K562 (cell line): ENCODE measurements at regions not wholly inside any gene's neighbourhood (a gene's known extent, or its start where the extent isn't known, plus 50 kb on each side); places are given as distances from the start of the nearest gene placed in this dataset.

Experiments
- ATAC-seq: fragments of 200-7000 bp; cut with Tn5 transposase; 3 replicates; pipeline ENCODE4 v1.9.1; 2020; ENCODE audit warnings: moderate library complexity
- BruUV-seq: library from RNA; stranded (reverse); fragments of 400-500 nt; replicated peaks from 2 replicates; lab custom pipeline; 2021; lab: Mats Ljungman, UMichigan
- CTCF ChIA-PET: fragments of 300-600 bp; formaldehyde crosslinking; extraction: SDS; loops from one replicate; lab custom pipeline; 2021; ENCODE audit warnings: low intra/inter-chr PET ratio; lab: Yijun Ruan, JAX
- POLR2A ChIA-PET: fragments of 300-600, 350-650 bp; sonication (Branson Sonifier 250); formaldehyde crosslinking; extraction: SDS; loops from one replicate; lab custom pipeline; 2021; ENCODE audit warnings: antibody characterized with exemption, inconsistent platforms; lab: Yijun Ruan, JAX
- DNase-seq, 4 experiments: peaks; one replicate each; pipeline versions ENCODE4 v3.0.0 to v3.0.0-alpha.2; 2011 to 2018; ENCODE audit warnings: low spot score in 3 of 4, mixed read lengths in 3 of 4; ENCODE audit errors: extremely low read depth in 1 of 4
- FAIRE-seq: peaks from 2 replicates; lab custom pipeline; 2011; peaks lifted over from hg19 to GRCh38; lab: Jason Lieb, UNC
- H2AFZ ChIP-seq: 2 replicates; pipeline ENCODE4 v1.6.0; 2011; ENCODE audit warnings: low read depth, low read length, control low read depth, inconsistent platforms
- H3K27ac ChIP-seq: fragments of 200-600 bp; 3 replicates; pipeline ENCODE4 v1.8.0; 2011; ENCODE audit warnings: low read depth, mild to moderate bottlenecking, control low read depth, inconsistent platforms, low read length, moderate library complexity, mixed read lengths; ENCODE audit errors: extremely low read depth
- H3K27me3 ChIP-seq, 2 experiments: fragments of 300-600 bp in 1 of 2; 2 replicates in 1 of 2; 3 replicates in 1 of 2; pipeline versions ENCODE4 v1.6.0 to v1.8.0; 2011; ENCODE audit warnings: inconsistent platforms in 2 of 2, low read length in 2 of 2, mild to moderate bottlenecking in 1 of 2, mixed read lengths in 1 of 2, moderate library complexity in 1 of 2; ENCODE audit not compliant: control insufficient read depth in 2 of 2, insufficient read depth in 2 of 2
- H3K36me3 ChIP-seq: fragments of 300-600 bp; 3 replicates; pipeline ENCODE4 v1.8.0; 2011; ENCODE audit warnings: mild to moderate bottlenecking, low read length, inconsistent platforms; ENCODE audit not compliant: control insufficient read depth, insufficient read depth
- H3K4me1 ChIP-seq, 2 experiments: fragments of 200-600 bp in 1 of 2; replicated peaks in 1 of 2; 2 replicates in 1 of 2; 3 replicates in 1 of 2; pipeline versions ENCODE4 v1.5.1 to v1.8.0; 2011; ENCODE audit warnings: inconsistent platforms in 2 of 2, low read length in 2 of 2, mild to moderate bottlenecking in 1 of 2, mixed read lengths in 1 of 2, moderate library complexity in 1 of 2; ENCODE audit not compliant: control insufficient read depth in 2 of 2, insufficient read depth in 2 of 2
- H3K4me2 ChIP-seq: 2 replicates; pipeline ENCODE4 v1.6.1; 2011; ENCODE audit warnings: low read length, control low read depth, inconsistent platforms, mixed read lengths; ENCODE audit not compliant: insufficient read depth
- H3K4me3 ChIP-seq: fragments of 200-600 bp; sonication (generic), shearing (Covaris generic); 2 replicates; pipeline ENCODE4 v1.5.1; 2016; ENCODE audit warnings: control low read depth, inconsistent platforms
- H3K79me2 ChIP-seq: fragments of 200-600 bp; 3 replicates; pipeline ENCODE4 v1.8.0; 2011; ENCODE audit warnings: low read length, inconsistent platforms; ENCODE audit not compliant: control insufficient read depth, insufficient read depth
- H3K9ac ChIP-seq, 2 experiments: 2 replicates each; pipeline versions ENCODE4 v1.6.0 to v1.6.1; 2011; ENCODE audit warnings: low read depth in 2 of 2, low read length in 2 of 2, control low read depth in 1 of 2, inconsistent platforms in 1 of 2, mild to moderate bottlenecking in 1 of 2, mixed read lengths in 1 of 2; ENCODE audit not compliant: insufficient read depth in 1 of 2
- H3K9me1 ChIP-seq: one replicate; pipeline ENCODE4 v1.6.0; 2011; ENCODE audit warnings: inconsistent platforms, mild to moderate bottlenecking, low read length, moderate library complexity; ENCODE audit not compliant: control insufficient read depth, insufficient read depth
- H3K9me3 ChIP-seq: replicated peaks from 2 replicates; pipeline ENCODE4 v1.5.1; 2011; ENCODE audit warnings: low read depth, low read length, inconsistent platforms; ENCODE audit not compliant: control insufficient read depth, insufficient read depth
- H4K20me1 ChIP-seq: replicated peaks from 2 replicates; pipeline ENCODE4 v1.6.1; 2011; ENCODE audit warnings: low read length, inconsistent platforms, mixed read lengths; ENCODE audit not compliant: control insufficient read depth, insufficient read depth
- ATF7 ChIP-seq: fragments of 450-650 bp; IDR thresholded peaks from 2 replicates; pipeline ENCODE4 v1.7.1; 2014; ENCODE audit warnings: mild to moderate bottlenecking, moderate library complexity
- BRD9 ChIP-seq: fragments of 450-650 bp; IDR thresholded peaks from 2 replicates; pipeline ENCODE4 v1.6.1; 2018; ENCODE audit warnings: low read depth; ENCODE audit not compliant: partially characterized antibody
- CBX5 ChIP-seq: IDR thresholded peaks from 2 replicates; pipeline ENCODE4 v1.6.1; 2014; ENCODE audit warnings: low read depth, borderline replicate concordance
- CHCHD3 ChIP-seq: fragments of 250-450 bp; sonication (Bioruptor Pico); IDR thresholded peaks from 2 replicates; pipeline ENCODE4 v2.1.2; 2022; ENCODE audit warnings: mild to moderate bottlenecking
- E2F3 ChIP-seq: fragments of 250-450 bp; sonication (Bioruptor Pico); IDR thresholded peaks from 2 replicates; pipeline ENCODE4 v1.4.0; 2020; ENCODE audit warnings: mild to moderate bottlenecking
- GATAD2A ChIP-seq: fragments of 450-650 bp; IDR thresholded peaks from 2 replicates; pipeline ENCODE4 v1.6.1; 2017
- GATAD2B ChIP-seq: fragments of 450-650 bp; IDR thresholded peaks from 2 replicates; pipeline ENCODE4 v1.6.1; 2017; ENCODE audit warnings: mild to moderate bottlenecking, borderline replicate concordance
- HCFC1 ChIP-seq: IDR thresholded peaks from 2 replicates; pipeline ENCODE4 v1.6.1; 2012; ENCODE audit warnings: low read depth, low read length, improper control_type of control experiment
- HMGXB4 ChIP-seq: sonication (generic); formaldehyde crosslinking; IDR thresholded peaks from 2 replicates; pipeline ENCODE4 v1.8.1; 2023; ENCODE audit warnings: mild to moderate bottlenecking, missing genetic modification reagents
- MLLT1 ChIP-seq, 2 experiments: fragments of 450-650 bp; IDR thresholded peaks; 2 replicates each; pipeline ENCODE4 v1.6.1; 2016
- PHB ChIP-seq: fragments of 250-450 bp; sonication (Bioruptor Pico); IDR thresholded peaks from 2 replicates; pipeline ENCODE4 v1.5.0; 2021
- SETDB1 ChIP-seq: IDR thresholded peaks from one replicate; pipeline ENCODE4 v1.6.1; 2012; ENCODE audit warnings: low read length, control low read depth, inconsistent platforms
- TCFL5 ChIP-seq: fragments of 250-450 bp; sonication (Bioruptor Pico); conservative IDR thresholded peaks from 2 replicates; pipeline ENCODE4 v1.6.1; 2021; ENCODE audit warnings: mild to moderate bottlenecking, moderate library complexity, matching md5 sums
- THRAP3 ChIP-seq: fragments of 450-650 bp; IDR thresholded peaks from 2 replicates; pipeline ENCODE4 v1.6.1; 2016; ENCODE audit warnings: mild to moderate bottlenecking, inconsistent platforms, borderline replicate concordance
- ZMIZ1 ChIP-seq, 2 experiments: fragments of 150-350 bp in 1 of 2; IDR thresholded peaks; 2 replicates each; pipeline ENCODE4 v1.6.1; 2012 to 2016; ENCODE audit warnings: low read depth in 2 of 2, low read length in 2 of 2, mild to moderate bottlenecking in 1 of 2, moderate library complexity in 1 of 2
- ZNF253 ChIP-seq: fragments of 250-450 bp; sonication (Bioruptor Pico); conservative IDR thresholded peaks from 2 replicates; pipeline ENCODE4 v1.6.1; 2021; ENCODE audit warnings: mild to moderate bottlenecking
- ZNF280A ChIP-seq: fragments of 450-650 bp; IDR thresholded peaks from 2 replicates; pipeline ENCODE4 v1.6.1; 2018; ENCODE audit warnings: mild to moderate bottlenecking, low read depth; ENCODE audit not compliant: partially characterized antibody
- ZZZ3 ChIP-seq: fragments of 450-650 bp; IDR thresholded peaks from 2 replicates; pipeline ENCODE4 v1.6.1; 2016; ENCODE audit warnings: antibody characterized with exemption, mild to moderate bottlenecking, moderate library complexity
- WGBS: fragments of 100-300 bp; shearing (Covaris generic); methylation state at CpG from one replicate; pipeline ENCODE4 v1.1.6; 2016; ENCODE audit warnings: low coverage, mixed read lengths; ENCODE audit not compliant: insufficient coverage; ENCODE audit errors: missing lambda C conversion rate; 5-methylcytosine and 5-hydroxymethylcytosine counted together
- in situ Hi-C: fragments of 300-500 bp; cut with MboI; formaldehyde crosslinking; loops from 4 replicates; pipeline ENCODE4 v1.15.0; 2018; ENCODE audit warnings: inconsistent platforms, mixed read lengths
- intact Hi-C: fragments of 100-400 bp; cut with micrococcal nuclease; formaldehyde crosslinking; loops from 2 replicates; pipeline ENCODE4 v1.14.2; 2022

- H3K4me1 ChIP-seq: no peaks in the 10 kb centered on the region
- H3K4me3 ChIP-seq: no peak overlapping the region
- no peaks in the 10 kb centered on the region for H3K9me1 ChIP-seq
- H3K27me3 ChIP-seq: no peaks in the 10 kb centered on the region
- no peaks in the 10 kb centered on the region for H4K20me1 ChIP-seq
- TF ChIP-seq HMGXB4 (CRISPR knock-in tag) (no peak), ZMIZ1 (IDR thresholded peaks at IDR 0.05; ENCODE audit: low read depth in 2 of 2, low read length in 2 of 2) (no peak), MLLT1 (IDR thresholded peaks at IDR 0.05) (no peak), HCFC1 (no peak), GATAD2A (no peak), ZZZ3 (no peak), E2F3 (CRISPR knock-in tag) (no peak), SETDB1 (no peak), ATF7 (no peak), GATAD2B (no peak), CBX5 (no peak), PHB (CRISPR knock-in tag) (no peak), THRAP3 (no peak), TCFL5 (CRISPR knock-in tag) (no peak), ZNF253 (CRISPR knock-in tag) (no peak), BRD9 (no peak), ZNF280A (no peak), CHCHD3 (CRISPR knock-in tag) (no peak)
- in situ Hi-C loops: no loop called here
- H3K79me2 ChIP-seq: no peaks in the 10 kb centered on the region
- intact Hi-C loops: no loop called here
- no peak overlapping the region for H3K4me2 ChIP-seq
- H3K27ac ChIP-seq: no peak overlapping the region
- H2AFZ ChIP-seq: no peak overlapping the region
- CTCF ChIA-PET: interaction anchor here (0.6 kb wide), 1 partner anchor 38 kb away, joined by 3 read pairs; no protein-coding TSS in a partner anchor
- WGBS: 0% methylated on average over 1 of the region's 1 CpG
- no peaks in the 10 kb centered on the region for H3K9me3 ChIP-seq
- no peak for FAIRE-seq
- DNase-seq: no peak
- POLR2A ChIA-PET: no interaction called here
- no peak for ATAC-seq
- no peak overlapping the region for H3K9ac ChIP-seq
- no peaks in the 10 kb centered on the region for H3K36me3 ChIP-seq
- no TSS peak for BruUV-seq
Measured at GRCh38 chr5:92041206-92041605, 658.1 kb upstream of the ARRDC3 start.
